ENCODE measurements at regions not wholly inside any gene's neighbourhood (a gene's known extent, or its start where the extent isn't known, plus 50 kb on each side); places are given as distances from the start of the nearest gene placed in this dataset.

DNA sequence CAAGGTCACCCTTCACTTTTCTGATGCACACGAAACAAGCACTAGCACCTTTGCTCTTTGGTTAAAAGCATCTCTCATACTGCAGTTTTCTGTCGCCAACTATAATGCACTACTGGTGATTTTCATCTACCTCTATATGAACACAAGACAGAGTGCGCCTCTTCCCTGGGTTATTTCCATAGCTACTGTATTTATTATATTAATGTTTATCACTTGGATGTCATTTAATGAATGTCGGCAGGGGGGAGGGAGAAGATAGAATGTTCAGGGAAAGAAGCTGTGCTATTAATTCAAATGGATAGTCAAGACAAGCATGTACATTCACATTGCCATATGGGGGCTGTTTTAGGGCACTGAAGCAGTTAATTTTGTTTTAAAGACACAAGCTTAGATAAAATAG, 174.1 kb upstream of the SAMSN1 start:
- DNase-seq: no peak

DNA sequence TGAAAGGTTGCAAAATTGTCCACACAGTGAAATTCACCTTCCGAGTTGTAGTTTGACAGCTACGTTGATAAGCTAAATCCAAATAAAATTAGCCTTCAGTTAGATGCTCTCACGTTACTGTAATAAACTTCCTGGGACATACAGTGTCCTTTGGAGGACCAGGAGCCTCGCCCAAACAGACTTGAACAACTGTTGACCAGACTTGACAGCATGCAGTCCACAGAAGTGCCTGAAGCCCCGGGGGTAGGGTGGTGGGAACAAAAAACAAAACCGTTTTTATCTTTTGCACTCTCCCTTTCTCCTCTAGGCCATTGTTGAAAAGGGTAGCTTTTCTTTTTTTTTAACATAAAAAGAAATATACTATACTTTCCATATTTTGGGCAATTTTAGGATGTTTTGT, 172.8 kb upstream of the SAMSN1 start:
- no peak for DNase-seq

DNA sequence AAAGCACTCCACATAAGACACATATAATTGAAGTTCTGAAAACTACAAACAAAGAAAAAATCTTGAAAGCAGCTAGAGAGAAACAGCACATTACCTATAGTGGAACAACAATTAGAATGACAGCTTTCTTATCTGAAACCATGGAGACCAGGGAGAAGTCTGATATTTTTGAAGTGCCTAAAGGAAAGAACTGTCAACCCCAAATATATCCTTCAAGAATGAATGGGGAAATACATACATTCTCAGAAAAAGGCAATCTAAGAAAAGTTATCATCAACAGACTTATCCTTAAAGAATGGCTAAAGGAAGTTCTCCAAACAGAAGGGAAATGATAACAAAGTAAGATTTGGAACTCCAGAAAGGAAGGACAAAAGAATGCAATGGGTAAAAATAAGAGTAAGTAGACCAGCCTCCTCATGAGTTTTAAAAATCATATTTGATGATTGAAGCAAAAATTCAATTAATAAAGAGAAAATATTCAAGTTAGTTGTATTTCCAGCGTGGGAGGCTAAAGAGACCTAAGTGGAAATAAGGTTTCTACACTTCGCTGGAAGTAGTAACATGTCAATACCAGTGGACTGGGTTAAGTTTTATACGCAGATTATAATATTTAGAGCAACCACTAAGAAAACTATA, 170.8 kb upstream of the SAMSN1 start:
- DNase-seq: no peak

DNA sequence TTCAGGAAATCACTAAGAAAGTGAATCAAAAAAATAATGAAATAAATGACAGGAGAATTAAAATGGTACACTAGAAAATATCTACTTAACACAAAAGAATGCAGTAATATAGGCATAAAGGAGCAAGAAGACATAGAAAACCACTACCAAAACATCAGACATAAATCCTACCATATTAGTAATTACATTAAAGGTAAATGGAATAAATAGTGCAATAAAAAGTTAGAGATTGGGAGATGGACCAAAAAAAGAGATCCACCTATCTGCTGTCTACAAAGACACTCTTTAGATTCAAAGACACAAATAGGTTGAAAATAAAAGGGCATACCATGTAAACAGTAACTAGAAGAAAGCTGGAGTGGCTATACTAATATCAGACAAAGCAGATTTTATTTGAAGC, 167.0 kb upstream of the SAMSN1 start:
- no peak for DNase-seq

DNA sequence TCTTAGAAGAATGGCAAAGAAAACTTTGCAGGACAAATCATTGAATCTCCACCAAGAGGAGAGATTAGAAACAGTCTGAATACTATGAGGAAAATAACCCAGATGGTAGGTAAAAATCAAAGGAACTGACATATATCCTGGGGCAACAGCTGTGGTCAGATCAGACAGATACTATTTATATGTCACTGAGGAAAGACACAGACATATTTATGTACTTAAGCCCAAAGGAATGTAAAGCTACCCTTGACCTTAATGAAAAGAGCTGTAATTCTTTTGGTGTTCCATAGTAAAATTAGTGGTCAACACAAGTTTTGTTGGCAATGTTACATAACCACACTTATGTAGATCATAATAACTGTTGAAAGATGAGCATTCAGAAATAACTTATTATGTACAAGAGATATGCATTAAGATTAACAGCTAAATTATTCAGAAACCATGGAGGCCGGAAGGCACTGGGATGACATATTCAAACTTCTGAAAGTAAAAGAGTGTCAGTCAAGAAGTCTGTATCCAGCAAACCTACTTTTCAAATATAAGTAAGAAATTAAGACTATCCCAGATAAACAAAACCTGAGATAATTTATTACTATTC, 166.1 kb upstream of the SAMSN1 start:
- DNase-seq: no peak

DNA sequence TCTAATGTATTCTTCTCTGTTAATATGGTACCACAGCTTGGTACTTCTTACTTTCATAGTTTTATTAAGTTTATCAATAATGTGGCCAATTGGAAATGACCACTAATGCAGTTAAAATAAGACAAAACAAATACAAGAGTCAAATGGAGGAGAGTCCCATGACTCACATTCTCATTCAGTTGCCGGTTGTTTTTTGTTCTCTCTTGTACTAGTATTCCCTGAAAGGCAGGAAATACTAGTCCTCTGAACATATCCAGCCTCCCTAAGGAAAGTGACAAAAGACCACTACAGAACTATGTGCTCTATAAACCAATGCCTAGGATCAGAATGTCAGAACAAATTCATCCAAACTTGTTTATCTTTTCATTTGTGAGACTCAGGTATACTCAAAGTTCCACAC, 165.2 kb upstream of the SAMSN1 start:
- no peak for DNase-seq

DNA sequence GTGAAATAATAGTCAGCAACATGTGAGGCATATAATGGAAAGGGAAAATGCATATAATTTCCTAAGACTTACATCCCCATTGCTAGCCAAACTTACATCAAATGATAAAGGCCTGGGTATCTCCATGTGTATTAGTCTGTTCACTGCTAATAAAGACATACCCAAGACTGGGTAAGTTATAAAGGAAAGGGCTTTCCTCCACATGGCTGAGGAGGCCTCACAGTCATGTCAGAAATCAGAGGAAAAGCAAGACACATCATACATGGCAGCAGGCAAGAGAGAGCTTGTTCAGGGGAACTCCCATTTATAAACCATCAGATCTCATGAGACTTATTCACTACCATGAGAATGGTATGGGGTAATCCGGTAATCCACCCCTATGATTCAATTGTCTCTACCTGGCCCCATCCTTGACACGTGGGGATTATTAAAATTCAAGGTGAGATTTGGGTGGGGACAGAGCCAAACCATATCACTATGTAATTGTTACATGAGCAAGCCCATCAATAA, 161.5 kb upstream of the SAMSN1 start:
- DNase-seq: no peak

DNA sequence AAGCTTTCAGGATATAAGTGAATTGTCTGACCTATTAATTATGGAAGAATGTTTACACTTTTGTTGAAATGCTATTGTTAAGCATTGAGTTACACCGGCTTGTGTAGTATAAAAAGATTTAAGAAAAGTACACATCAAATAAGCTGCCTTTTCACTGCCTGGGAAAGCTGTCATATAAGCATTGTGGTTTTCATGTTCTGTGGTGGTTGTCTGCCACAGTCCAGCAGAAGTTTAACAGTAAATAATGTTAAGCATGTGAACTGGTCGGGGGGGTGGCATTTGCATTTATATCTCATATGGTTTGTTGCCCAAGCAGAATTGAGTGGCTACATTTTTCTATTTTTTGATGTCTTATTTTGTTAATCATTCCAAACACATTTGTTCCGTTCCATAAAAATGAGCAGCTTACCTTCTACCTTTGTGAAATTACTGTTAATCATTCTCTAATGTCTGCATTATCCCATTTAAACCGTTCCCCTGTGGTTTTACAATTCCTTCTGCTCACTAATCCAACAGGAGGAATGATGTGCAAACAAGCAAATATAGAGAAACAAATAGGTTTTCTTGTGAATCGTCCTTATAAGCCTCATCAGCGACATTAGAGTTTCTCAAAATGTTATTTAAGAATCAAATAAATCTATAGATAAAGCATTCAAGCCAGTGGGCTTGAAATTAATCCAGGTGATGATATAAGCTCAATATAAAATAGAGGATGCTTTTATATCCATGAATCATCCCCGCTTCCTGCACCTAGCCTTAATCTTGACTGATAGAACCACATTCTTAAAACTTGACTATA, 160.8 kb upstream of the SAMSN1 start:
- no peak for DNase-seq

DNA sequence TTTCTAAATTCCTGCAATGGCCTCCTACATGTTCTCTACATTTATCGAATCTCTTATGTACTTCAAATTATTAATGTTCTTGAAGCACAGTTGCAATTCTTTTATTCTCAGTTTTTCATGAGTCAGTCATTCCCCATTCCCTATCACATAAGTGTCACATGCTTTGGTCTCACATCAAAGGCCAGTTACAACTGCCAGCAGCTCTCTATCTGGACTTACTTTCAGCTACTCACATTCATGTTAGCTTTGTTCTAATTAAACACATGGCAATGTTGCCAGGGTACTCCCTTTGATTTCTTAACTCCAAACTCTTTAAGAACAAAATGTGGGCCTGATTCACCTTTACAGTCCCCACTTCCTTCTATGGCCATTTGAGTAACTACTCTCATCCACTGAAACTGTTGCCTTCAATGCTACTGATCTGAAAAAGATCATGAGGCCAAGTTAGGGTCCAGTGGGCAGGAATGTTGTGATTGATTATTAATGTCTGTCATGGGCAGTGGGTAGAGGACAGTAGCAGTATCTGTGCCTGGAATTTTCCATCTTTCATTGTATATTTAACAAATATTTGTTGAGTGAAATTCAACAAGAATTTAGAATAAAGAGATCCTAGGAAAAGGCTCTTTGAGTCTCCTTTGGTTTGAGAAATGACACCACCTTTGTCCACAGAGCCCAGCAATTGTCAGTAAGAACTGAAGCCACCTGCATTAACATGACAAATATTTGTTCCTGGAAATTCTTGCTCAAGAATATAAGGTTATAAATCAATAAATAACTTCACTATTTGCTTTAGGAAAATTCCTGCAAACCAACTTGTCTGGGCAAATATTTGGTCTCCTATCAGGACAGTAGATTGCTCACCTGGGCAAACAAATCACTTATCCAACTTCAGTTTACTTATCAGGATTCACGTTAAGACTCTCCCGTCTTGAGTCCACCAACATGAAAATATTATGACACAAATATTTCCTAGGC, 153.6 kb upstream of the SAMSN1 start:
- no peak for DNase-seq

DNA sequence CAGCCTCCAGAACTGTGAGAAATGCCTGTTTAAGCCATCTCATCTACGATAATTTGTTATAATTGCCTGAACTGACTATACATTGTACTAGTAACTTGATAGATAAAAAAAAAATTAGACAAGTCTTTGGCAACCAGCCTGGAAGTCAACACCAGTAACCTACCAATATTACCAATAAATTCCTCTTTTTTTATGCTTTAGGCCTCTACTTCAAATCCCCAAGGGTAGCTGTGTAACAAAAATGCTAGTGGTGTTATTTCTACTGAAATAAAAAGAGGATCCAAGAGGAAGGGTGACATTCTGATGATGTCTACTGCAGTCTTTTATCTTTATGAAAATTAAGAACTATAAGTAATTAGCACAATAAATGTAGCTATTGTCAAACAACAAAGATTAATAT, 151.7 kb upstream of the SAMSN1 start:
- no peak for DNase-seq

DNA sequence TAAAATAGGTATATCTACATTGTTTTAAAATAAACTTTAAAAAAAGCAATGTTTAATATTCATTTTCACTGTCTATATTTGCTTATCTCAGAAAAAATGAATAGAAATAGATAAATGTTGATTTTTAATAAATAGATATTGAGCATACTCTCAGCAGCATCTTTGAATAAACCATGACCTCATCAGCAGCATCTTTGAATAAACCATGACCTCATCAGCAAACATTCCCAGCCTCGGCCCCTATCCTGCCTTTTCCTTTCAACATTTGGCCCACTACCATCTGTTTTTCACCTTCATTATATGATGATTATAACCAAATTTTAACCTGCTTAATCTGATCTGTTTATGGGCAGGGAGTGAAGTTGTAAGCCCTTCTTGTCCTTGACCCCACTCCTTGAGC, 148.7 kb upstream of the SAMSN1 start:
- DNase-seq: no peak

DNA sequence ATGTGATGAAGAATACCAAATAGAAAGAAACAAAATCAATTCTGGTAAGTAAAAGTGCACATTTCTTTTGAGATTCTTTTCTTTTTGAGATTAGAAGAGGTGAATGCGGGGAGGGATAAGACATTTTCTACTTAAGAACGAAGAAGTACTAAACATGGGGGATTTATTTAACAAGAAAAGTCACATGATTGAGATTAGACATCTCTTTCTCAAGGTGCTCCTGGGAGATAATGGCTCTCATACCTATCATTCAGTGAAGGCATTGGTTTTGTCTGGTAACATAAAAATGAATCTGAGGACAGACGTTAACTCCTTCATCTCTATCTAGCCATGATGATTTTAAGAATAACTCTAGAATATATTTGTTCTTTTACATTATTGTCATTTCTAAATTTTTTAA, 147.9 kb upstream of the SAMSN1 start:
- no peak for DNase-seq

DNA sequence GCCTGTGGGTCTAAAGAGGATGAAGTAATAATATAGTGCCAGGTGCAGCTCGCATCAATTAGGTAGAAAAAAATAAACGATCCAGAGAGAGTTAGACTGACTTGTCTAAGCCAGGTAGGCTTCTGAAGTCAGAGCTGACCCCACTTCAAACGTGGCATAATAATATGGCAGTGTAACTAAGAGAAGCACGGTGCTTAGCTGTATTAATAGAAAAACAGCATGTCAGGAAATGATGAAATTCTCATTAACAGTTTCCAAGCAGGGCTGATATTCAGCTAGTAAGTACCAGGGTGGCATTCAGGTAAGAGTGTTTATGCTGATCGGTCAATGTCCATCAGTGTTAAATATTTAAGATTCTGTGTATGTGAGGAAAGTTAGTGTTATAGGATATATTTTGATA, 145.8 kb upstream of the SAMSN1 start:
- DNase-seq: no peak

DNA sequence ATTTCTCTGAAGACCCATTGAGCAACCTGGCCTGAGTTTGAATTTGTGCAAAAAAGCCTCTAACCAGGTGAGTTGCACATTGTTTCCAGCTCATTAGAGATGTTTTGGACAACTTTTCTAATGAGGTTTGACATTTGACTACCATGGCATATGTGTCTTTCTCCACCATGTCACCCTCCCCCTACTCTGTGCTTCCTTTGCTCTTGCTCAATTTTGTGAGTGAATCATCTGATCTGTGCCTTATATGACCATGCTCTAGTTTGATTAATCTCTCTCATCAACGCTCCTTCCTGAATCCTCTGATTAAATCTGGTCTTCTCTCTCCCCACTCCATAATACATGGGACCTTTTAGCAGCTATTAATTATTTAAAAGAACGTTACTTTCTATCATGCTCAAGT, 144.8 kb upstream of the SAMSN1 start:
- no peak for DNase-seq

DNA sequence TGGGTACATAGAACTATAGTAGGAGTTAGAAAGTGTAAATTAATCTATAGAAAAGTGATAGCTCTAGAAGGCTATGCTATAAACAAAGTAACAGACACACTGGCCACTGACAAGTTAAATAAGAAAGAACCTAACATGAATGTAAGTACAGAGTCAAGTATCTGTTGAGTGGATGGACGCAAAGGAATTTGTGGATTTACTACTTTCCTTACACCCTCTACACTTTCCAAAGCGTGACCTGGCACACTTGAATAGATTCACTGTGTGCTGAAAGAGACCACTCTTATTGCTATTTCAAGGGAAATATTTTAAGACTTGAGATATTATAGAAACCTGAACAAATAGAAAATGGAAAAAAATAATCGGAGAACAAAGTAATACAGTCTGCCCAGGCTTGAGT, 142.8 kb upstream of the SAMSN1 start:
- no peak for DNase-seq

DNA sequence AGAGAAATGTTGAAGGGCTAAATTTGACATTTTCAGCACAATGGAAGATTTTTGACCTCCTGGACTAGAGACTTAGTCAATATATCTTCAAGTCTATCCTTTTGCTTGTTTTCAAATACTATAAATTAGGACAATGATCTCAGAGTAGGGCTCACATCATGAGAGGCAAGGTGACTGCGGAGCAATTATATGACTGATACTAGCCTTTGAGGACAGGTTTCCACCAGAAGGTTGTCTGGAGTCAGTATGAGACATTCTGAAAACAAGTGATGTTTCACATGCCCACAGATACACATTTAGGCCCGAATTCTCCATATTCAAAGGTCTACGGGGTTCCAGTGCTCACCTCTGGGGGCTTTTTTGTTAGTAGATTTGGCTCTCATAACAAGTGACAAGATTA, 142.3 kb upstream of the SAMSN1 start:
- no peak for DNase-seq

DNA sequence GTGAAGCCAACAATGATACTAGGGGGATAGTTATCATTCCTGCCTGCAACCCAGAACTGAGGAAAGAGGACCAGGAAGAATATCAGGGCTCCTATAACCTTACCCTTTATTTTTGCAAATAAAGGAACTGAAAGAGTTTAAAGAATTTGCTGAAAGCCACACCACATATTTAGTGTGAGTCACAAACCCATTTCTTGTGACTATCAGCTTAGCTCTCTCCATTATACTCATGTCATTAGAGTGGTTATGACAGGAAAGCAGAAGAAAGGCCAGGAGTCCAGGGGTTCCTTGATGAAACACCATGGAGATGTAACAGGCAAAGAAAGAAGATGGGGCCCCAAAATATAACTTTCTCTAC, 141.1 kb upstream of the SAMSN1 start:
- DNase-seq: no peak

DNA sequence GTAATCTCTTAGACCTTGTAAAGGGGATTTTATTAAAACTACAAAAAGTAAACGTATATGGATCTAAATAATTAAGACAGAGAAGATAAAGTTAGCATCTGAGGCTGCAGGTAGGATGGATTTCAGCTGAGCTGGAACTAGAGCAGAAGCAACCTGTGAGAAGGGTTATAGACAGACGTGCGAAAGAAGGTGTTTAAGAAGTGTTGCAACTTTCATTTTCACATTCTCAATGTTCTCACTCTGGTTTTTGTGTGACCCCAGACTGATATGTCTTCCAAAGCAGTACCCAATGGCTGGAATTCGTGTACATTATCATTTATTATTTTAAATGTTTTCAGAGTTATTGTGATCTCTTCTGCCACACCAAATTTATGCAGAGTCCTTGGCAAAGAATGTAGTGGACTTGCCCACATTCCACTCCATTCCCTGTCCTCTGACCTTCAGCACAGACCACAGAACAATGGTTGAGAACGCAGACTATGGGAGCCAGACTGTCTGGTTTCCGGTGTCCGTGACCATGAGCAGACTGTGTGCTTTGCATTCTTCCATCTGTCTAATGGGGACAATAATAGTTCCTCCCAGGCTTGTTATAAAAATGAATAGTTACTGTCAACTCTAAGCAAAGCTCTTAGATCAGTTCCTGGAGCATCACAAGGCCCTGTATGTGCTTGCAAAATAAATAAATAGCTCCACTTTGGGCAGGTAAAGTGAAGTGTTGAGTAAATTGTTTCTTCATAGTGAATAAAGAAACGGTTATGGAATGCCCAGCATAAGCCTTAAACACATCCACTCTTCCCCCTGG, 140.6 kb upstream of the SAMSN1 start:
- DNase-seq: no peak

DNA sequence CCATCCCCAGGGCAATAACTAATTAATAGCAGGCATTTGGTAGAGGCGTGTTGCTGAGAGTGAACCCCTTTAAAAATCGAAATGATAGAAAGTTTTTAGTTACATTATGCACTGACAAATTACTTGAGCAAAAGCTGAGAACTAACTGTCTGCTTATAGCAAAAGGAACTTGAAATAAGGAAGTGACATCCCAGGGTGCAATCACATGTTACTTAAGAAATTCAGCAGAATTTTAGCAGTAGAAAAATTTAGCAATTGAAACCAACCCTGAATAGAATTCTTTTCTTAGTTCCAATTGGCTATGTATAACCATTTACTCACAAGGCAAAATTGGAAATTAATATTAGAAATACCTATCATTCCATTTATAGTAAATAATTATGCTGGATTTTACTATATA, 139.5 kb upstream of the SAMSN1 start:
- DNase-seq: no peak

DNA sequence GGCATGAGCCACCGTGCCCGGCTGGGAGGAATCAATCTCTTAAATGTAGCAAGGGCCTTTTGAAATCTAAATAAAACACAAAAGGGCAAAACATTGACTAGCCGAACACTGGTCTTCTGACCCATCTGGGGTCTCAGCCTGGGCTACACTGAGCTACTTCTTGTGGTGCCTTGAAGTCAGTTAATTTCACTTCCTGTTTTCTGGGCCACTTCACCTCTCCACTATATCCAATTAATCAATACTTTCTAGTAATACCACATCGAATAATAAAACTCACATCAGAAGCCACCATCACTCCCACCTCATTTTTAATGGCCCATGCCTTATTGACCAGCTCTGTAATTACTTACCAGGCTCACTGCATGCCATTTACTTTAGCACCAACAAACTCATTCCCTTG, 138.0 kb upstream of the SAMSN1 start:
- DNase-seq: no peak

DNA sequence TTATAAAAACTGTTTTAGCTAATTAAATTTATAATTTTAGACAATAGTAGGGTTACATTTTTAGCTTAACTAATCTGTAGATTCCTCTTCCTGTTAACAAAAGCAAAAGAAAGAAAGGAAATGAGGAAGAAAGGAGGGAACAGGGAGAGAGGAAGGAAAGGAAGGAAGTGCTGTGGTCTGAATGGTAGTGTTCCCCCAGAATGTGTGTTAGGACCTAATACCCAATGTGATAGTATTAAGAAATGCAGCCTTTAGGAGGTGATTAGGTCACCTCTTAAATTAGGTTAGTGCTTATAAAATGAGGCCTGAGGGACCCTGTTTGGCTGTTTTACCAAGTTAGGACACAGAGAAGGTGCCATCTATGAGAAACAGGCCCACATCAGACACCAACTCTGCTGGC, 136.9 kb upstream of the SAMSN1 start:
- DNase-seq: no peak
